Fibroblast of the aortic adventitia (primary cell): ENCODE measurements at regions not wholly inside any gene's neighbourhood (a gene's known extent, or its start where the extent isn't known, plus 50 kb on each side); places are given as distances from the start of the nearest gene placed in this dataset.
"Not testable (repeated sequence)": the region's sequence is repeated elsewhere in the genome, so short reads cannot be mapped to it uniquely, and the experiment has no call there.

ENCODE experiments used
- DNase-seq: peaks from one replicate; pipeline ENCODE4 v3.0.0-alpha.2; 2010; ENCODE audit warnings: low read depth
- H3K4me3 ChIP-seq: 2 replicates; pipeline ENCODE4 v1.5.1; 2011; ENCODE audit warnings: low read depth, mild to moderate bottlenecking, control low read depth, low read length, moderate library complexity
- TF ChIP-seq, protein P1 (sequence below): IDR thresholded peaks from 2 replicates; pipeline ENCODE4 v1.5.1; 2011; ENCODE audit warnings: mild to moderate bottlenecking, low read length, control low read depth, inconsistent platforms; ENCODE audit not compliant: insufficient read depth

GRCh38 chr1:213357403-213357802 is 306.4 kb downstream of the RPS6KC1 start:
- no peak for DNase-seq
- TF ChIP-seq, protein P1, sequence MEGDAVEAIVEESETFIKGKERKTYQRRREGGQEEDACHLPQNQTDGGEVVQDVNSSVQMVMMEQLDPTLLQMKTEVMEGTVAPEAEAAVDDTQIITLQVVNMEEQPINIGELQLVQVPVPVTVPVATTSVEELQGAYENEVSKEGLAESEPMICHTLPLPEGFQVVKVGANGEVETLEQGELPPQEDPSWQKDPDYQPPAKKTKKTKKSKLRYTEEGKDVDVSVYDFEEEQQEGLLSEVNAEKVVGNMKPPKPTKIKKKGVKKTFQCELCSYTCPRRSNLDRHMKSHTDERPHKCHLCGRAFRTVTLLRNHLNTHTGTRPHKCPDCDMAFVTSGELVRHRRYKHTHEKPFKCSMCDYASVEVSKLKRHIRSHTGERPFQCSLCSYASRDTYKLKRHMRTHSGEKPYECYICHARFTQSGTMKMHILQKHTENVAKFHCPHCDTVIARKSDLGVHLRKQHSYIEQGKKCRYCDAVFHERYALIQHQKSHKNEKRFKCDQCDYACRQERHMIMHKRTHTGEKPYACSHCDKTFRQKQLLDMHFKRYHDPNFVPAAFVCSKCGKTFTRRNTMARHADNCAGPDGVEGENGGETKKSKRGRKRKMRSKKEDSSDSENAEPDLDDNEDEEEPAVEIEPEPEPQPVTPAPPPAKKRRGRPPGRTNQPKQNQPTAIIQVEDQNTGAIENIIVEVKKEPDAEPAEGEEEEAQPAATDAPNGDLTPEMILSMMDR: no peak
- no peak overlapping the region for H3K4me3 ChIP-seq

DNA sequence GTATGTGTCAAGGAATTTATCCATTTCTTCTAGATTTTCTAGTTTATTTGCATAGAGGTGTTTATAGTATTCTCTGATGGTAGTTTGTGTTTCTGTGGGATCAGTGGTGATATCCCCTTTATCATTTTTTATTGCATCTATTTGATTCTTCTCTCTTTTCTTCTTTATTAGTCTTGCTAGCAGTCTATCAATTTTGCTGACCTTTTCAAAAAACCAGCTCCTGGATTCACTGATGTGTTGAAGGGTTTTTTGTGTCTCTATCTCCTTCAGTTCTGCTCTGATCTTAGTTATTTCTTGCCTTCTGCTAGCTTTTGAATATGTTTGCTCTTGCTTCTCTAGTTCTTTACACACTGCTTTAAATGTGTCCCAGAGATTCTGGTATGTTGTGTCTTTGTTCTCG is 307.3 kb downstream of the RPS6KC1 start:
- DNase-seq, H3K4me3 ChIP-seq: not testable (repeated sequence)

- DNase-seq: no peak
- no peak overlapping the region for H3K4me3 ChIP-seq
- TF ChIP-seq, protein P1: no peak
Measured at GRCh38 chr1:213362598-213362997, 311.6 kb downstream of the RPS6KC1 start.

DNA sequence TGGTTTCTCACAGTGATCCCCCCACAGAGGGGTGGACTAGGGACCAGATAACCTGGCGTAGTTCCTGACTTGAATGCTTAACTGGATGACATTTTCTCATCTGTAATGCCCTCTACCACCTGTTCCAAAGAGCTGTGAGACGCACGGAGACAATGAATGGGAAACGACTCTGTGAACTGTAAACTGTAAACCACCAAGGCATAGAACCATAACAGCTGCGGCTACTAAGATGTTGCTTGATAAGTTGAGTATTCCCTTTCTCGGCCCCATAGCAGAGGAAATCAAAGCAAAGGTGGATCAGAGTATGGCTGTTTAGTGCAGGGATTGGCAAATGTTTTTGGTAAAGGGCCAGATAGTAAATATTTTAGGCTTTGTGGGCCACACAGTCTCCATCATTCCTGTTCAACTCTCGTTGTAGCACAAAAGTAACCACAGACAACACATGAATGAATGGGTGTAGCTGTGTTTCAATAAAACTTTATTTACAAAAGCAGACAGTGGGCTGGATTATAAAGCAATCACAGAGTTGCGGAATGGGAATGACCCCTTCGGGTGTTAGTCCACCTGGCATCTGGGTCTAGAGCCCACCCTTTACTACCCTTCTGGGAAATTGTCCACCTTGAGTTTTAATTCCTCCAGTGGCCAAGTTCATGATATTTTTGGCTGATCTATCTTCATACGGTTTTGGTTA is 315.2 kb downstream of the RPS6KC1 start:
- TF ChIP-seq, protein P1: no peak
- H3K4me3 ChIP-seq: no peak overlapping the region
- DNase-seq: no peak

DNA sequence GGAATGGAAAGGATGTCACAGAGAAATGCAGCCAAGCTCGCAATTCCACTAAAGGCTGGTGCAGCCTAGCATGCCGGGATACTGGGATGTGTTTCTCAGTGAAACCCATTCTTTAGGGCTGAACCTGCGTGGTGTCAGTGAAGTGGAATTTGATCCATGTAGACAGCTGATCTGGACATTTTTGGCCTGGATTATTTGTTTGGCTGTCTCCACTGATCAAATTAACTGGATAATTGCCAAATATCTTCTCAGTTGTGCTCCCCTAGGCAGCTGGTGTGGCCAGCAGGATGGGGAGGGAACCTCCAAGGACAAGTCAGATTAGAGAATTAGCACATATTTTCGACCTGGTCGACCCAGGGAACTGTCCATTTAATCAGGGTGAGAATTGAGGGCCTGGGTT is 318.4 kb downstream of the RPS6KC1 start:
- no peak for DNase-seq
- no peak overlapping the region for H3K4me3 ChIP-seq
- TF ChIP-seq, protein P1: no peak

- H3K4me3 ChIP-seq: no peak overlapping the region
- no peak for DNase-seq
- TF ChIP-seq, protein P1: no peak
Measured at GRCh38 chr1:213370523-213370922, 319.5 kb downstream of the RPS6KC1 start.

- no peak for DNase-seq
- TF ChIP-seq, protein P1: no peak
- no peak overlapping the region for H3K4me3 ChIP-seq
Measured at GRCh38 chr1:213371525-213371846, 320.4 kb downstream of the RPS6KC1 start.
